Peyer's patch (tissue), 4 donors: ENCODE measurements at regions not wholly inside any gene's neighbourhood (a gene's known extent, or its start where the extent isn't known, plus 50 kb on each side); places are given as distances from the start of the nearest gene placed in this dataset.

Experiments
- DNase-seq, 3 donors: peaks; one replicate each; pipeline ENCODE4 v3.0.0-alpha.2; 2017 to 2019
- H3K27ac ChIP-seq, 4 donors: fragments of 200-600 bp; sonication (generic); one replicate each; pipeline ENCODE4 v1.5.1; 2016 to 2019
- H3K27me3 ChIP-seq, 2 donors: fragments of 200-600 bp; sonication (generic); one replicate each; pipeline ENCODE4 v1.5.1; 2019
- H3K36me3 ChIP-seq, 3 donors: fragments of 200-600 bp; sonication (generic); one replicate each; pipeline ENCODE4 v1.5.1; 2016 to 2019
- H3K4me1 ChIP-seq, 4 donors: fragments of 200-600 bp; sonication (generic); one replicate each; pipeline ENCODE4 v1.5.1; 2016 to 2019
- H3K4me3 ChIP-seq, 4 donors: fragments of 200-600 bp; sonication (generic); 1 replicate in 3 of 4; 2 replicates in 1 of 4; pipeline ENCODE4 v1.5.1; 2016 to 2019; ENCODE audit warnings: mild to moderate bottlenecking in 1 of 4
- H3K9me3 ChIP-seq, 4 donors: fragments of 200-600 bp; sonication (generic); one replicate each; pipeline ENCODE4 v1.5.1; 2016 to 2019; ENCODE audit warnings: mild to moderate bottlenecking in 1 of 4
- POLR2A ChIP-seq, 2 donors: fragments of 450-650 bp; IDR thresholded peaks; one replicate each; pipeline ENCODE4 v1.5.1; 2017; ENCODE audit warnings: antibody characterized with exemption in 2 of 2, mild to moderate bottlenecking in 2 of 2, moderate library complexity in 2 of 2
- TF ChIP-seq, protein P1 (sequence below), 6 experiments: fragments of 450-650 bp in 4 of 6; fragments of 200-600 bp in 2 of 6; sonication (generic) in 1 of 6; IDR thresholded peaks; one replicate each; pipeline ENCODE4 v1.5.1; 2017 to 2019; ENCODE audit warnings: antibody characterized with exemption in 6 of 6, mild to moderate bottlenecking in 3 of 6, moderate library complexity in 1 of 6

DNA sequence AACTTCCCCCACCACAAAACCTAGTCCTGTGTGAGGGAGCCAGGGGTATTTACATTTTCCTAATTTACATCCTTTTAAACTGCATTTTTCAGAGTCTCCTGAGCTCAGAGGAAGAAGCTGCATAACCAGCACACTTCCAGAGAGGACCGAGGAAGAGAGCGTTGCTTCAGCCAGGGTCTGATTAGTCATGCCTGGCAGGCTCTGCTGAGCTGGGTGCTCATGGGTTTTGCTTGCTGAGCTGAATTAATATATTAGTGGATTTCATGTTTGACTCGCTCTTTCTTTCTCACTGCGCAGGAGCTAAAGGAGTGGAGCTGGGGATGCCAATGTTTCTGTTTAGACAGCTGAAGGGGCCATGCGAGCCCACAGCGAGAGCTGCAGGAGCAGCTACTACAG is 539.3 kb upstream of the B3GAT1 start:
- no peak for DNase-seq
- H3K4me3 ChIP-seq = no peak overlapping the region
- no peaks in the 10 kb centered on the region for H3K4me1 ChIP-seq
- TF ChIP-seq POLR2A (IDR thresholded peaks at IDR 0.05) = no peak
- TF ChIP-seq, protein P1, sequence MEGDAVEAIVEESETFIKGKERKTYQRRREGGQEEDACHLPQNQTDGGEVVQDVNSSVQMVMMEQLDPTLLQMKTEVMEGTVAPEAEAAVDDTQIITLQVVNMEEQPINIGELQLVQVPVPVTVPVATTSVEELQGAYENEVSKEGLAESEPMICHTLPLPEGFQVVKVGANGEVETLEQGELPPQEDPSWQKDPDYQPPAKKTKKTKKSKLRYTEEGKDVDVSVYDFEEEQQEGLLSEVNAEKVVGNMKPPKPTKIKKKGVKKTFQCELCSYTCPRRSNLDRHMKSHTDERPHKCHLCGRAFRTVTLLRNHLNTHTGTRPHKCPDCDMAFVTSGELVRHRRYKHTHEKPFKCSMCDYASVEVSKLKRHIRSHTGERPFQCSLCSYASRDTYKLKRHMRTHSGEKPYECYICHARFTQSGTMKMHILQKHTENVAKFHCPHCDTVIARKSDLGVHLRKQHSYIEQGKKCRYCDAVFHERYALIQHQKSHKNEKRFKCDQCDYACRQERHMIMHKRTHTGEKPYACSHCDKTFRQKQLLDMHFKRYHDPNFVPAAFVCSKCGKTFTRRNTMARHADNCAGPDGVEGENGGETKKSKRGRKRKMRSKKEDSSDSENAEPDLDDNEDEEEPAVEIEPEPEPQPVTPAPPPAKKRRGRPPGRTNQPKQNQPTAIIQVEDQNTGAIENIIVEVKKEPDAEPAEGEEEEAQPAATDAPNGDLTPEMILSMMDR (IDR thresholded peaks at IDR 0.05) = no peak
- no peaks in the 10 kb centered on the region for H3K27me3 ChIP-seq
- no peaks in the 10 kb centered on the region for H3K9me3 ChIP-seq
- no peaks in the 10 kb centered on the region for H3K36me3 ChIP-seq
- H3K27ac ChIP-seq = no peak overlapping the region

DNA sequence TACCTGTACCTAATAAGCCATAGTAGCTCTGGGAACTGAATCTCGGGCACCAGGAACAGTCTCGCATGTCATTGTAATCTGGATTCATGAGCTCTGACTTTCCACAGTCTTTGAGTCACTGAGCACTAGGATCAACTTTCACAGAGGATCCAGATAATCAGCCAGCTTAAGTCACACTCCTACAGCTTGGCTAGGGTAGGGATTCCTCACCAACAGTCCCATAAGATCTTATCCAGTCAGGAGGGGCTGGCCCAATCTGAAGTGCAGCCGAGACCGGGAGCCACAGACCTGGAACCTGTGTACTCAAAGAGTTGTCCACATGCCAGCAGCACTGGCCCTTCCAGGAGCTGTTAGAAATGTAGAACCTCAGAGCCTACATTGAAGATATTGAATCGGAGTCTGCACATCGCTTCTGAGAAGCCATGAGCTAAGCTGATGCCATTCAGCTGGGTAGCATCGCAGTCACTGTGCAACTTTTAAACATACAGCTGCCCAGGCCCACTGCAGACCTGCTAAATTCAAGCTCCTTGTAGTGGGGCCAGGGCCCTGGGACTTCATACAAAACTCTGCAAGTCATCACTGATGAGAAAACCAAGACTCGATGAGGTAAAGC is 538.8 kb upstream of the B3GAT1 start:
- H3K27me3 ChIP-seq = no peaks in the 10 kb centered on the region
- no peaks in the 10 kb centered on the region for H3K36me3 ChIP-seq
- TF ChIP-seq POLR2A (IDR thresholded peaks at IDR 0.05) = no peak
- TF ChIP-seq, protein P1 (IDR thresholded peaks at IDR 0.05) = no peak
- no peaks in the 10 kb centered on the region for H3K4me1 ChIP-seq
- DNase-seq = no peak
- no peaks in the 10 kb centered on the region for H3K9me3 ChIP-seq
- no peak overlapping the region for H3K27ac ChIP-seq
- H3K4me3 ChIP-seq = no peak overlapping the region

DNA sequence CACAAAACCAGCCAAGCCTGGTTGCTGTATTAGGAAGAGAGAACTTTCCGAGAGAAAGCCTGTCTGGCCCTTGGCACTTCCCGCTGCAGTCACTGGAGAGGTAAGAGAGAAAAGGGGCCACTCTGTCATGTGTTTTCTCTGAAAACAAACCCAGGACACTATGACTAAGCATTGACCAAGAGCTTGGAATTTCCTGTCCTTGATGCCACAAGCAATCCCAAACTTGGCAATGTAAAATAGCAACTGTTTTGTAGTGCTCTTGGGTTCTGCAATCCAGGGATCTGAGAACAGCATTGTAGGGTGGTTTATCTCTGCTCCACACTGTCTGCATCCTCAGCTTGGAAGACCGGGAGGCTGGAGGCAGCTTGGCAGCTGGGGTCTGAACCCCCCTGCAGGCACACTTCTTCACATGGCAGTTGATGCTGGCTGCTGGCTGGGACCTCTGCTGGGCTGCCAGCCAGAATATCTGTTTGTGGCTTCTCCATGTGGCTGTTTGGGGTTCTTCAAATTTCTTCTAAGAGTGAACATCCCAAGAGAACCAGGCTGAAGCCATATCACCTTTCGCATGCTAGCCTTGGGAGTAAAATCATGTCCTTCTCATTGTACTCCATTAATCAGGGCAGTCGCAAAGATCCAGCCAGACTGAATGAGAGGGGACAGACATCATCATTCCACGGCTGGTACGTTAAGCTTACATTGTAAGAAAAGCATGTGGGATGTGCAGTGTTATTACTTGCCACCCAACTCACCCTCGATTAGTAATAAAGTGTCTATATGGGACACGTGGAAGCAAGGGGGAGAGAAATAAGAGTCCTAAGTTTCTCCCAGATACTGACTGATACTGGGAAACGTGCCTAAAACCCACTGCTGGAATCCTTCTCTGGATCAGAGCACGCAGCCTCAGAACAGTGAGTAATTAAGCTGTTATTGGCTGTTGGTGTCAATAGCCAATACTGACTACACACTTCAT is 537.4 kb upstream of the B3GAT1 start:
- TF ChIP-seq, protein P1 (IDR thresholded peaks at IDR 0.05) = no peak
- no peak for TF ChIP-seq POLR2A (IDR thresholded peaks at IDR 0.05)
- Histone ChIP-seq H3K9me3 (no peaks in the 10 kb centered on the region), H3K4me1 (no peaks in the 10 kb centered on the region), H3K4me3 (no peak overlapping the region), H3K36me3 (no peaks in the 10 kb centered on the region), H3K27me3 (no peaks in the 10 kb centered on the region), H3K27ac (no peak overlapping the region)
- DNase-seq = no peak

DNA sequence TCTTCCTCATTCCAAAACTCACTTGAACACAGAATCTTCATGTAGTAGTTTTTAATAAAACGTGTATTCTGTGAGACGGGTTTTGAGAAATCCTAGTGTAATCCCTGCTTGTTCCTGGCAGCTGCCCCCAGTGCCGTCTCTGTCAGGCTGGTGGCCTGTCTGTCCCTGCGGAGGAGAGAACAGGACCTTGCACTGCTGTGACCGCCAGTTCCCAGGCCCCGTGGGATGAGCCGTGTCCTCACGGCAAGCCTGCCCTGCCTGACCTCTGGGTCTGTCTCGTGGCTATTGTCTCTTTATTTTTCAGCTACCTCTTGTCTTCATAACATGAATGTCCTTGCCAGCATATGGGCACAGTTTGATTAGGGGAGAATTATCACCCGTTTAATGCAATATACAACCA is 535.5 kb upstream of the B3GAT1 start:
- H3K36me3 ChIP-seq = no peaks in the 10 kb centered on the region
- no peak for TF ChIP-seq POLR2A (IDR thresholded peaks at IDR 0.05)
- TF ChIP-seq, protein P1 (IDR thresholded peaks at IDR 0.05) = no peak
- no peaks in the 10 kb centered on the region for H3K27me3 ChIP-seq

DNA sequence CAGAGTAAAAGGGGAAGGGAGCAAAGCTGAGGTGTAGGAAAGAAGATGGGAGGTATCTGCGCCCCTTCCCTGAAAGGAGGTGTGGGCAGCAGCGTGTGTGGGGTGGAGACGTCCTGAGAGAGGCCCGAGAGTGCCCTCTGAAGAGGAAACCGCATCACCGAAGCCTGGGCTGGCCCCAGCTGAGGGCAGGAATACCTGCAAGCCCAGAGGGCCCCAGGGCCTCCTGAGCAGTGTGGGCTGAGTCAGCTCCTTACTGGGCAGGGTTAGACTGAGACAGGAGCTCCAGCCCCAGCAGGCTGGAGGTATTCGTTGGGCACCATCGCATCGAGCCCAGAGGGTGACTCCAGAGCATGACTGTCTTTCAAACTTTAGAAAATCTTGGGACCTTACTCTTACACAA is 534.0 kb upstream of the B3GAT1 start:
- Histone ChIP-seq H3K9me3 (no peaks in the 10 kb centered on the region), H3K36me3 (no peaks in the 10 kb centered on the region), H3K4me3 (no peak overlapping the region), H3K27me3 (no peaks in the 10 kb centered on the region), H3K27ac (no peak overlapping the region), H3K4me1 (no peaks in the 10 kb centered on the region)
- TF ChIP-seq, protein P1 (IDR thresholded peaks at IDR 0.05) = no peak
- TF ChIP-seq POLR2A (IDR thresholded peaks at IDR 0.05) = no peak
- no peak for DNase-seq

More for the DNA sequence above, 535.5 kb upstream of the B3GAT1 start:
- H3K4me3 ChIP-seq = no peak overlapping the region
- DNase-seq = no peak
- H3K27ac ChIP-seq = no peak overlapping the region
- H3K4me1 ChIP-seq = no peaks in the 10 kb centered on the region
- H3K9me3 ChIP-seq = no peaks in the 10 kb centered on the region
